K562 (cell line): ENCODE measurements at regions not wholly inside any gene's neighbourhood (a gene's known extent, or its start where the extent isn't known, plus 50 kb on each side); places are given as distances from the start of the nearest gene placed in this dataset.

Source experiments
- ATAC-seq: fragments of 200-7000 bp; cut with Tn5 transposase; 3 replicates; pipeline ENCODE4 v1.9.1; 2020; ENCODE audit warnings: moderate library complexity
- BruUV-seq: library from RNA; stranded (reverse); fragments of 400-500 nt; replicated peaks from 2 replicates; lab custom pipeline; 2021; lab: Mats Ljungman, UMichigan
- CTCF ChIA-PET: fragments of 300-600 bp; formaldehyde crosslinking; extraction: SDS; loops from one replicate; lab custom pipeline; 2021; ENCODE audit warnings: low intra/inter-chr PET ratio; lab: Yijun Ruan, JAX
- POLR2A ChIA-PET: fragments of 300-600, 350-650 bp; sonication (Branson Sonifier 250); formaldehyde crosslinking; extraction: SDS; loops from one replicate; lab custom pipeline; 2021; ENCODE audit warnings: antibody characterized with exemption, inconsistent platforms; lab: Yijun Ruan, JAX
- DNase-seq, 4 experiments: peaks; one replicate each; pipeline versions ENCODE4 v3.0.0 to v3.0.0-alpha.2; 2011 to 2018; ENCODE audit warnings: low spot score in 3 of 4, mixed read lengths in 3 of 4; ENCODE audit errors: extremely low read depth in 1 of 4
- FAIRE-seq: peaks from 2 replicates; lab custom pipeline; 2011; peaks lifted over from hg19 to GRCh38; lab: Jason Lieb, UNC
- H2AFZ ChIP-seq: 2 replicates; pipeline ENCODE4 v1.6.0; 2011; ENCODE audit warnings: low read depth, low read length, control low read depth, inconsistent platforms
- H3K27ac ChIP-seq: fragments of 200-600 bp; 3 replicates; pipeline ENCODE4 v1.8.0; 2011; ENCODE audit warnings: low read depth, mild to moderate bottlenecking, control low read depth, inconsistent platforms, low read length, moderate library complexity, mixed read lengths; ENCODE audit errors: extremely low read depth
- H3K27me3 ChIP-seq, 2 experiments: fragments of 300-600 bp in 1 of 2; 2 replicates in 1 of 2; 3 replicates in 1 of 2; pipeline versions ENCODE4 v1.6.0 to v1.8.0; 2011; ENCODE audit warnings: inconsistent platforms in 2 of 2, low read length in 2 of 2, mild to moderate bottlenecking in 1 of 2, mixed read lengths in 1 of 2, moderate library complexity in 1 of 2; ENCODE audit not compliant: control insufficient read depth in 2 of 2, insufficient read depth in 2 of 2
- H3K36me3 ChIP-seq: fragments of 300-600 bp; 3 replicates; pipeline ENCODE4 v1.8.0; 2011; ENCODE audit warnings: mild to moderate bottlenecking, low read length, inconsistent platforms; ENCODE audit not compliant: control insufficient read depth, insufficient read depth
- H3K4me1 ChIP-seq, 2 experiments: fragments of 200-600 bp in 1 of 2; replicated peaks in 1 of 2; 2 replicates in 1 of 2; 3 replicates in 1 of 2; pipeline versions ENCODE4 v1.5.1 to v1.8.0; 2011; ENCODE audit warnings: inconsistent platforms in 2 of 2, low read length in 2 of 2, mild to moderate bottlenecking in 1 of 2, mixed read lengths in 1 of 2, moderate library complexity in 1 of 2; ENCODE audit not compliant: control insufficient read depth in 2 of 2, insufficient read depth in 2 of 2
- H3K4me2 ChIP-seq: 2 replicates; pipeline ENCODE4 v1.6.1; 2011; ENCODE audit warnings: low read length, control low read depth, inconsistent platforms, mixed read lengths; ENCODE audit not compliant: insufficient read depth
- H3K4me3 ChIP-seq: fragments of 200-600 bp; sonication (generic), shearing (Covaris generic); 2 replicates; pipeline ENCODE4 v1.5.1; 2016; ENCODE audit warnings: control low read depth, inconsistent platforms
- H3K79me2 ChIP-seq: fragments of 200-600 bp; 3 replicates; pipeline ENCODE4 v1.8.0; 2011; ENCODE audit warnings: low read length, inconsistent platforms; ENCODE audit not compliant: control insufficient read depth, insufficient read depth
- H3K9ac ChIP-seq, 2 experiments: 2 replicates each; pipeline versions ENCODE4 v1.6.0 to v1.6.1; 2011; ENCODE audit warnings: low read depth in 2 of 2, low read length in 2 of 2, control low read depth in 1 of 2, inconsistent platforms in 1 of 2, mild to moderate bottlenecking in 1 of 2, mixed read lengths in 1 of 2; ENCODE audit not compliant: insufficient read depth in 1 of 2
- H3K9me1 ChIP-seq: one replicate; pipeline ENCODE4 v1.6.0; 2011; ENCODE audit warnings: inconsistent platforms, mild to moderate bottlenecking, low read length, moderate library complexity; ENCODE audit not compliant: control insufficient read depth, insufficient read depth
- H3K9me3 ChIP-seq: replicated peaks from 2 replicates; pipeline ENCODE4 v1.5.1; 2011; ENCODE audit warnings: low read depth, low read length, inconsistent platforms; ENCODE audit not compliant: control insufficient read depth, insufficient read depth
- H4K20me1 ChIP-seq: replicated peaks from 2 replicates; pipeline ENCODE4 v1.6.1; 2011; ENCODE audit warnings: low read length, inconsistent platforms, mixed read lengths; ENCODE audit not compliant: control insufficient read depth, insufficient read depth
- CBX1 ChIP-seq: sonication (generic); IDR thresholded peaks from 2 replicates; pipeline ENCODE4 v1.6.1; 2016; ENCODE audit warnings: antibody characterized with exemption, low read depth, mild to moderate bottlenecking
- CREB1 ChIP-seq, 2 experiments: sonication (generic) in 1 of 2; formaldehyde crosslinking in 1 of 2; IDR thresholded peaks; 2 replicates each; pipeline versions ENCODE4 v1.6.1 to v1.8.0; 2012 to 2022; ENCODE audit warnings: inconsistent platforms in 1 of 2, mild to moderate bottlenecking in 1 of 2, missing genetic modification reagents in 1 of 2, moderate library complexity in 1 of 2
- DMBX1 ChIP-seq: fragments of 250-450 bp; sonication (Bioruptor Pico); IDR thresholded peaks from 2 replicates; pipeline ENCODE4 v1.8.0; 2022; ENCODE audit warnings: inconsistent platforms, mild to moderate bottlenecking, moderate library complexity, borderline replicate concordance
- ELF4 ChIP-seq: fragments of 450-650 bp; formaldehyde crosslinking; IDR thresholded peaks from 2 replicates; pipeline ENCODE4 v1.4.0; 2022; ENCODE audit warnings: missing genetic modification characterization
- L3MBTL2 ChIP-seq: fragments of 450-650 bp; IDR thresholded peaks from 2 replicates; pipeline ENCODE4 v1.6.1; 2016; ENCODE audit warnings: mild to moderate bottlenecking, moderate library complexity
- NCOR1 ChIP-seq: fragments of 450-650 bp; IDR thresholded peaks from 2 replicates; pipeline ENCODE4 v1.6.1; 2016; ENCODE audit warnings: mild to moderate bottlenecking, moderate library complexity
- NFRKB ChIP-seq: fragments of 450-650 bp; IDR thresholded peaks from 2 replicates; pipeline ENCODE4 v1.6.1; 2016; ENCODE audit warnings: low read depth
- PHB ChIP-seq: fragments of 250-450 bp; sonication (Bioruptor Pico); IDR thresholded peaks from 2 replicates; pipeline ENCODE4 v1.5.0; 2021
- POLR3G ChIP-seq: IDR thresholded peaks from 2 replicates; pipeline ENCODE4 v1.6.1; 2011; ENCODE audit not compliant: insufficient read length, insufficient replicate concordance; ENCODE audit errors: extremely low read depth
- RBM39 ChIP-seq: fragments of 200-400 bp; formaldehyde crosslinking; optimal IDR thresholded peaks from 2 replicates; pipeline ENCODE3; 2018; ENCODE audit warnings: low read depth, low read length
- SMAD2 ChIP-seq: fragments of 150-350 bp; IDR thresholded peaks from 2 replicates; pipeline ENCODE4 v1.6.1; 2014; ENCODE audit warnings: low read depth, mild to moderate bottlenecking, low read length
- TAF1 ChIP-seq: IDR thresholded peaks from 2 replicates; pipeline ENCODE4 v1.6.1; 2011; ENCODE audit warnings: mild to moderate bottlenecking, low read length, moderate library complexity; ENCODE audit not compliant: insufficient read depth, control insufficient read depth, severe bottlenecking; ENCODE audit errors: extremely low read depth
- ZFP30 ChIP-seq: fragments of 250-450 bp; sonication (Bioruptor Pico); IDR thresholded peaks from 2 replicates; pipeline ENCODE4 v1.8.0; 2022; ENCODE audit warnings: moderate library complexity, mild to moderate bottlenecking, inconsistent platforms, borderline replicate concordance
- ZNF3 ChIP-seq: fragments of 250-450 bp; sonication (Bioruptor Pico); IDR thresholded peaks from 2 replicates; pipeline ENCODE4 v1.5.0; 2021; ENCODE audit warnings: mild to moderate bottlenecking, moderate library complexity
- ZNF699 ChIP-seq: fragments of 250-450 bp; sonication (Bioruptor Pico); IDR thresholded peaks from 2 replicates; pipeline ENCODE4 v1.8.0; 2021; ENCODE audit warnings: mild to moderate bottlenecking, moderate library complexity; ENCODE audit not compliant: insufficient replicate concordance
- WGBS: fragments of 100-300 bp; shearing (Covaris generic); methylation state at CpG from one replicate; pipeline ENCODE4 v1.1.6; 2016; ENCODE audit warnings: low coverage, mixed read lengths; ENCODE audit not compliant: insufficient coverage; ENCODE audit errors: missing lambda C conversion rate; 5-methylcytosine and 5-hydroxymethylcytosine counted together
- in situ Hi-C: fragments of 300-500 bp; cut with MboI; formaldehyde crosslinking; loops from 4 replicates; pipeline ENCODE4 v1.15.0; 2018; ENCODE audit warnings: inconsistent platforms, mixed read lengths
- intact Hi-C: fragments of 100-400 bp; cut with micrococcal nuclease; formaldehyde crosslinking; loops from 2 replicates; pipeline ENCODE4 v1.14.2; 2022
- TF ChIP-seq, protein P1 (sequence below): fragments of 250-450 bp; sonication (Bioruptor Pico); IDR thresholded peaks from 2 replicates; pipeline ENCODE4 v1.8.0; 2022; ENCODE audit warnings: moderate library complexity, mild to moderate bottlenecking, inconsistent platforms
- TF ChIP-seq, protein P2 (sequence below): fragments of 200-800 bp; sonication (Bioruptor generic); IDR thresholded peaks from 2 replicates; pipeline ENCODE4 v1.6.1; 2017; ENCODE audit warnings: missing genetic modification characterization, missing compliant biosample characterization

DNA sequence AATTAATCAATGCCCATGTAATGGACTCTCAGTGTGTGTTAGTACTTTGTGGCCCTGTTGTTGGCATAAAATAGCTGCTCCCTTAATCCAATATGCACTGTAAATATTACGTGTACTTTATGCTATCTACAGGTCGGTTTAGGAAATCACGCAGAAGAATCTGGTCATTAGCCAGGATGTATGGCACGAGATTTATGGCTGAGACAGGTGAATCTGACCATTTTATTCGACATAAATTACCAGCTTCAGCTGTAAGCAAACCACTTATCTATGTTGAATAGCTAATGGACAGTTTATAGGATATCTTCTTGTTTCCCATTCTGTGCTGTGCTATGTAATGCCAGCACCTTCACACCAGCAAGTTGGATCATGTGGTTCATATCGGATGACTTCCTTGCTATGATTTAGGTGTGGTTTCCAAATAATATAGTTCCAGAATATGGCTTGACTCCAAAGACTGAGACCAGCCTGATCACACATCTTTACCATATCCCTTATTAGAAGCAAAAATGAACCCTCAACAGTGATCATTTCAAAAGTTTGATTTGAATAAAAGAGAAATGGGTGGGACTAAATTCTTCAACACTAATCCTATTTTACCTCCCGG is 301.4 kb downstream of the AHR start:
- no peaks in the 10 kb centered on the region for H3K36me3 ChIP-seq
- no peaks in the 10 kb centered on the region for H3K79me2 ChIP-seq
- DNase-seq (no peak), FAIRE-seq (no peak), ATAC-seq (no peak)
- H2AFZ ChIP-seq = no peak overlapping the region
- ChIA-PET POLR2A (no interaction called here), CTCF (no interaction called here)
- intact Hi-C loops (no loop called here), in situ Hi-C loops (no loop called here)
- no peaks in the 10 kb centered on the region for H3K9me1 ChIP-seq
- no peak overlapping the region for H3K4me3 ChIP-seq
- BruUV-seq = no TSS peak
- no peak overlapping the region for H3K4me2 ChIP-seq
- H3K27me3 ChIP-seq = no peaks in the 10 kb centered on the region
- WGBS = 0% methylated on average over 6 of the region's 7 CpGs
- no peaks in the 10 kb centered on the region for H3K4me1 ChIP-seq
- TF ChIP-seq POLR3G = no peak
- TF ChIP-seq NFRKB = no peak
- no peak for TF ChIP-seq ZNF3 (CRISPR knock-in tag)
- TF ChIP-seq, protein P1, sequence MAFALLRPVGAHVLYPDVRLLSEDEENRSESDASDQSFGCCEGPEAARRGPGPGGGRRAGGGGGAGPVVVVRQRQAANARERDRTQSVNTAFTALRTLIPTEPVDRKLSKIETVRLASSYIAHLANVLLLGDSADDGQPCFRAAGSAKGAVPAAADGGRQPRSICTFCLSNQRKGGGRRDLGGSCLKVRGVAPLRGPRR (CRISPR knock-in tag) = no peak
- no peak for TF ChIP-seq RBM39
- no peak for TF ChIP-seq CREB1 (IDR thresholded peaks at IDR 0.05)
- TF ChIP-seq CREB1 (CRISPR knock-in tag; IDR thresholded peaks at IDR 0.05) = no peak
- TF ChIP-seq ZFP30 (CRISPR knock-in tag) = no peak
- TF ChIP-seq DMBX1 (CRISPR knock-in tag) = no peak
- TF ChIP-seq ZNF699 (CRISPR knock-in tag) = no peak
- no peak for TF ChIP-seq L3MBTL2
- no peak for TF ChIP-seq PHB (CRISPR knock-in tag)
- TF ChIP-seq ELF4 (CRISPR knock-in tag) = no peak
- no peak for TF ChIP-seq TAF1
- TF ChIP-seq NCOR1 = no peak
- no peak for TF ChIP-seq CBX1
- TF ChIP-seq SMAD2 = no peak
- TF ChIP-seq, protein P2, sequence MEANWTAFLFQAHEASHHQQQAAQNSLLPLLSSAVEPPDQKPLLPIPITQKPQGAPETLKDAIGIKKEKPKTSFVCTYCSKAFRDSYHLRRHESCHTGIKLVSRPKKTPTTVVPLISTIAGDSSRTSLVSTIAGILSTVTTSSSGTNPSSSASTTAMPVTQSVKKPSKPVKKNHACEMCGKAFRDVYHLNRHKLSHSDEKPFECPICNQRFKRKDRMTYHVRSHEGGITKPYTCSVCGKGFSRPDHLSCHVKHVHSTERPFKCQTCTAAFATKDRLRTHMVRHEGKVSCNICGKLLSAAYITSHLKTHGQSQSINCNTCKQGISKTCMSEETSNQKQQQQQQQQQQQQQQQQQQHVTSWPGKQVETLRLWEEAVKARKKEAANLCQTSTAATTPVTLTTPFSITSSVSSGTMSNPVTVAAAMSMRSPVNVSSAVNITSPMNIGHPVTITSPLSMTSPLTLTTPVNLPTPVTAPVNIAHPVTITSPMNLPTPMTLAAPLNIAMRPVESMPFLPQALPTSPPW = no peak
- no peaks in the 10 kb centered on the region for H4K20me1 ChIP-seq
- no peak overlapping the region for H3K9ac ChIP-seq
- H3K27ac ChIP-seq = no peak overlapping the region
- no peaks in the 10 kb centered on the region for H3K9me3 ChIP-seq
